ENCODE measurements at regions not wholly inside any gene's neighbourhood (a gene's known extent, or its start where the extent isn't known, plus 50 kb on each side); places are given as distances from the start of the nearest gene placed in this dataset.

GRCh38 chr9:88738709-88739108 lies 203.7 kb downstream of the NXNL2 start:
- no peak for TF ChIP-seq POLR2AphosphoS5 (IDR thresholded peaks at IDR 0.05)
- no peak for ATAC-seq
- WGBS, 2 donors (ENCODE audit: low coverage in 1 of 2), result 65 to 73% methylated on average over 3 of the region's 3 CpGs

GRCh38 chr9:88739373-88739772 lies 204.4 kb downstream of the NXNL2 start:
- Histone ChIP-seq H3K27ac (no peak overlapping the region), H3K4me1 (peaks cover 0 to 26% (median 19%) of the 10 kb centered on the region in 3 donors), H3K9me3 (no peaks in the 10 kb centered on the region), H3K27me3 (no peaks in the 10 kb centered on the region), H3K4me3 (no peak overlapping the region), H3K36me3 (no peaks in the 10 kb centered on the region)
- ATAC-seq, result no peak
- TF ChIP-seq EP300 (IDR thresholded peaks at IDR 0.05) (no peak), POLR2A (IDR thresholded peaks at IDR 0.05) (no peak), CTCF (IDR thresholded peaks at IDR 0.05) (no peak), POLR2AphosphoS5 (IDR thresholded peaks at IDR 0.05) (no peak)
- 73 to 88% methylated on average over 2 of the region's 2 CpGs for WGBS, 2 donors (ENCODE audit: low coverage in 1 of 2)

More at GRCh38 chr9:88738709-88739108, 203.7 kb downstream of the NXNL2 start:
- Histone ChIP-seq H3K4me3 (no peak overlapping the region), H3K27ac (no peak overlapping the region), H3K36me3 (no peaks in the 10 kb centered on the region), H3K9me3 (no peaks in the 10 kb centered on the region), H3K4me1 (peaks cover 0 to 24% (median 16%) of the 10 kb centered on the region in 3 donors), H3K27me3 (no peaks in the 10 kb centered on the region)

- Histone ChIP-seq H3K36me3 (no peaks in the 10 kb centered on the region), H3K9me3 (no peaks in the 10 kb centered on the region), H3K4me1 (peaks cover 0 to 39% (median 23%) of the 10 kb centered on the region in 3 donors), H3K4me3 (no peak overlapping the region), H3K27ac (no peak overlapping the region), H3K27me3 (no peaks in the 10 kb centered on the region)
- WGBS, 2 donors (ENCODE audit: low coverage in 1 of 2), result 96 to 100% methylated on average over 5 to 7 of the region's 7 CpGs
- no peak for ATAC-seq
- no peak for TF ChIP-seq CTCF (IDR thresholded peaks at IDR 0.05)
- TF ChIP-seq EP300 (IDR thresholded peaks at IDR 0.05), result no peak
- TF ChIP-seq POLR2AphosphoS5 (IDR thresholded peaks at IDR 0.05), result no peak
- TF ChIP-seq POLR2A (IDR thresholded peaks at IDR 0.05), result no peak
Measured at GRCh38 chr9:88740844-88741243, 205.9 kb downstream of the NXNL2 start.

GRCh38 chr9:88741335-88741734 lies 206.4 kb downstream of the NXNL2 start:
- no peaks in the 10 kb centered on the region for H3K9me3 ChIP-seq
- 72% methylated on average over 3 of the region's 3 CpGs; no CpG with 5 or more reads in 1 of the 2 donors for WGBS, 2 donors (ENCODE audit: low coverage in 1 of 2)
- H3K27ac ChIP-seq, result no peak overlapping the region
- ATAC-seq, result no peak
- TF ChIP-seq EP300 (IDR thresholded peaks at IDR 0.05) (no peak), POLR2A (IDR thresholded peaks at IDR 0.05) (no peak), POLR2AphosphoS5 (IDR thresholded peaks at IDR 0.05) (no peak), CTCF (IDR thresholded peaks at IDR 0.05) (peak in 1 of 4 experiments; percentile 24)
- H3K36me3 ChIP-seq, result no peaks in the 10 kb centered on the region
- H3K27me3 ChIP-seq, result no peaks in the 10 kb centered on the region
- H3K4me1 ChIP-seq, result peaks cover 0 to 43% (median 28%) of the 10 kb centered on the region in 3 donors
- H3K4me3 ChIP-seq, result no peak overlapping the region

- WGBS, 2 donors (ENCODE audit: low coverage in 1 of 2), result 14 to 39% methylated on average over 2 to 4 of the region's 6 CpGs
- Histone ChIP-seq H3K4me3 (no peak overlapping the region), H3K9me3 (no peaks in the 10 kb centered on the region), H3K27ac (peak overlapping the region in 3 of 4 donors; percentile 13 to 51 (median 51)), H3K4me1 (peaks cover 0 to 55% (median 37%) of the 10 kb centered on the region in 3 donors), H3K27me3 (no peaks in the 10 kb centered on the region), H3K36me3 (no peaks in the 10 kb centered on the region)
- TF ChIP-seq CTCF (IDR thresholded peaks at IDR 0.05) (no peak), EP300 (IDR thresholded peaks at IDR 0.05) (peak; percentile 15), POLR2AphosphoS5 (IDR thresholded peaks at IDR 0.05) (peak; percentile 93)
- peak; percentile 64 for ATAC-seq
Measured at GRCh38 chr9:88742483-88742882, 207.5 kb downstream of the NXNL2 start.

Data from gastroesophageal sphincter (tissue), 4 donors.